HepG2 (cell line): ENCODE measurements at regions not wholly inside any gene's neighbourhood (a gene's known extent, or its start where the extent isn't known, plus 50 kb on each side); places are given as distances from the start of the nearest gene placed in this dataset.

Source experiments
- ATAC-seq: fragments of 200-7000 bp; cut with Tn5 transposase; 3 replicates; pipeline ENCODE4 v1.9.1; 2020; ENCODE audit warnings: mild to moderate bottlenecking, moderate library complexity
- BruUV-seq: library from RNA; stranded (reverse); fragments of 400-500 nt; replicated peaks from 2 replicates; lab custom pipeline; 2021; lab: Mats Ljungman, UMichigan
- CTCF ChIA-PET: fragments of 300-600 bp; formaldehyde crosslinking; extraction: SDS; loops from one replicate; lab custom pipeline; 2021; ENCODE audit warnings: low total read pairs, inconsistent platforms, low intra/inter-chr PET ratio; lab: Yijun Ruan, JAX
- POLR2A ChIA-PET: fragments of 350-600 bp; sonication (Branson Sonifier 250); formaldehyde crosslinking; loops from one replicate; lab custom pipeline; 2020; ENCODE audit warnings: antibody characterized with exemption, inconsistent platforms; lab: Yijun Ruan, JAX
- DNase-seq: peaks from one replicate; pipeline ENCODE4 v3.0.0-alpha.2; 2015; ENCODE audit warnings: low spot score
- FAIRE-seq: peaks from 3 replicates; lab custom pipeline; 2011; peaks lifted over from hg19 to GRCh38; lab: Jason Lieb, UNC
- H2AFZ ChIP-seq: one replicate; pipeline ENCODE4 v1.6.1; 2011; ENCODE audit warnings: low read length, inconsistent platforms
- H3K27ac ChIP-seq: fragments of 300-600 bp; 3 replicates; pipeline ENCODE4 v1.8.0; 2011; ENCODE audit warnings: mixed run types, mild to moderate bottlenecking, mixed read lengths, low read length, inconsistent platforms; ENCODE audit not compliant: insufficient read depth; ENCODE audit errors: extremely low read length
- H3K27me3 ChIP-seq, 2 experiments: fragments of 200-600 bp in 1 of 2; 2 replicates in 1 of 2; 3 replicates in 1 of 2; pipeline versions ENCODE4 v1.6.0 to v1.8.0; 2011; ENCODE audit warnings: low read length in 2 of 2, mild to moderate bottlenecking in 2 of 2, moderate library complexity in 2 of 2, inconsistent platforms in 1 of 2; ENCODE audit not compliant: insufficient read depth in 2 of 2, control insufficient read depth in 1 of 2
- H3K36me3 ChIP-seq, 2 experiments: fragments of 200-600 bp in 1 of 2; replicated peaks in 1 of 2; 2 replicates in 1 of 2; 3 replicates in 1 of 2; pipeline versions ENCODE4 v1.5.1 to v1.8.0; 2011; ENCODE audit warnings: low read length in 2 of 2, inconsistent platforms in 1 of 2; ENCODE audit not compliant: insufficient read depth in 2 of 2, control insufficient read depth in 1 of 2
- H3K4me1 ChIP-seq: 2 replicates; pipeline ENCODE4 v1.5.1; 2012; ENCODE audit warnings: low read length, inconsistent platforms; ENCODE audit not compliant: insufficient read depth
- H3K4me2 ChIP-seq: 2 replicates; pipeline ENCODE4 v1.6.0; 2011; ENCODE audit warnings: low read depth, low read length, inconsistent platforms
- H3K4me3 ChIP-seq, 3 experiments: fragments of 200-600 bp in 1 of 3; sonication (generic), shearing (Covaris generic) in 1 of 3; replicated peaks in 1 of 3; 2 replicates each; pipeline ENCODE4 v1.5.1; 2011 to 2016; ENCODE audit warnings: low read length in 3 of 3, inconsistent platforms in 2 of 3, low read depth in 2 of 3, mild to moderate bottlenecking in 2 of 3, control low read depth in 1 of 3, mixed read lengths in 1 of 3; ENCODE audit not compliant: insufficient read depth in 1 of 3
- H3K79me2 ChIP-seq: one replicate; pipeline ENCODE4 v1.6.1; 2011; ENCODE audit warnings: low read length, inconsistent platforms; ENCODE audit not compliant: insufficient read depth
- H3K9ac ChIP-seq: 2 replicates; pipeline ENCODE4 v1.6.0; 2011; ENCODE audit warnings: mild to moderate bottlenecking, low read depth, low read length, inconsistent platforms; ENCODE audit not compliant: insufficient read depth
- H3K9me3 ChIP-seq: 2 replicates; pipeline ENCODE4 v1.5.1; 2012; ENCODE audit warnings: mild to moderate bottlenecking, low read length
- H4K20me1 ChIP-seq: 2 replicates; pipeline ENCODE4 v1.6.0; 2011; ENCODE audit warnings: inconsistent platforms, mild to moderate bottlenecking, low read length, moderate library complexity; ENCODE audit not compliant: insufficient read depth
- BCL6 ChIP-seq: IDR thresholded peaks from 2 replicates; pipeline ENCODE4 v1.6.1; 2016; ENCODE audit warnings: missing genetic modification reagents, missing compliant biosample characterization
- FOXC1 ChIP-seq: sonication (generic); formaldehyde crosslinking; IDR thresholded peaks from 2 replicates; pipeline ENCODE4 v1.8.0; 2022; ENCODE audit warnings: mild to moderate bottlenecking, missing genetic modification reagents, borderline replicate concordance
- JUN ChIP-seq: sonication (generic); formaldehyde crosslinking; IDR thresholded peaks from 2 replicates; pipeline ENCODE4 v1.4.0; 2020; ENCODE audit warnings: mild to moderate bottlenecking, missing genetic modification reagents
- KAT8 ChIP-seq: IDR thresholded peaks from 2 replicates; pipeline ENCODE4 v1.6.1; 2016; ENCODE audit warnings: missing genetic modification reagents, missing compliant biosample characterization
- MTA3 ChIP-seq: sonication (generic); formaldehyde crosslinking; IDR thresholded peaks from 2 replicates; pipeline ENCODE4 v1.4.0; 2020; ENCODE audit warnings: missing genetic modification reagents
- MTF1 ChIP-seq: sonication (generic); formaldehyde crosslinking; IDR thresholded peaks from 2 replicates; pipeline ENCODE4 v1.5.0; 2020; ENCODE audit warnings: missing genetic modification reagents
- REST ChIP-seq, 2 experiments: IDR thresholded peaks; 2 replicates each; pipeline ENCODE4 v1.6.1; 2011 to 2012; ENCODE audit warnings: low read length in 2 of 2, borderline replicate concordance in 1 of 2, low read depth in 1 of 2, mild to moderate bottlenecking in 1 of 2, moderate library complexity in 1 of 2
- TAF15 ChIP-seq: fragments of 200-400 bp; formaldehyde crosslinking; IDR thresholded peaks from one replicate; pipeline ENCODE4 v1.6.1; 2018; ENCODE audit warnings: mild to moderate bottlenecking, low read depth, low read length; ENCODE audit not compliant: poor library complexity, severe bottlenecking
- XRCC5 ChIP-seq: fragments of 200-400 bp; formaldehyde crosslinking; optimal IDR thresholded peaks from 2 replicates; pipeline ENCODE3; 2017; ENCODE audit warnings: mild to moderate bottlenecking, low read length
- ZBTB38 ChIP-seq: sonication (generic); formaldehyde crosslinking; IDR thresholded peaks from 2 replicates; pipeline ENCODE4 v1.5.1; 2020; ENCODE audit warnings: mild to moderate bottlenecking, missing genetic modification reagents
- ZBTB39 ChIP-seq: sonication (generic); formaldehyde crosslinking; IDR thresholded peaks from 2 replicates; pipeline ENCODE4 v1.5.0; 2020; ENCODE audit warnings: missing genetic modification reagents
- ZBTB42 ChIP-seq: sonication (generic); formaldehyde crosslinking; IDR thresholded peaks from 2 replicates; pipeline ENCODE4 v1.5.0; 2020; ENCODE audit warnings: mild to moderate bottlenecking, missing genetic modification reagents
- ZNF547 ChIP-seq: sonication (generic); formaldehyde crosslinking; IDR thresholded peaks from 2 replicates; pipeline ENCODE4 v1.5.1; 2020; ENCODE audit warnings: mild to moderate bottlenecking, missing genetic modification reagents
- ZSCAN5A ChIP-seq: sonication (generic); formaldehyde crosslinking; IDR thresholded peaks from 2 replicates; pipeline ENCODE4 v1.8.0; 2022; ENCODE audit warnings: mild to moderate bottlenecking, missing genetic modification reagents, borderline replicate concordance
- WGBS: methylation state at CpG from one replicate; pipeline ENCODE4 v1.1.6; 2017; ENCODE audit warnings: low lambda C conversion rate; 5-methylcytosine and 5-hydroxymethylcytosine counted together
- in situ Hi-C: cut with HindIII; loops from 2 replicates; pipeline ENCODE4 v1.10.0; 2017; ENCODE audit warnings: low pct_unique_long_range_greater_than_20kb; ENCODE audit not compliant: extremely low pct_ligation_motif_present
- intact Hi-C: fragments of 100-400 bp; cut with micrococcal nuclease; formaldehyde crosslinking; loops from one replicate; pipeline ENCODE4 v1.10.0; 2022; ENCODE audit not compliant: unreplicated experiment

GRCh38 chr10:25820472-25820871 lies 113.6 kb upstream of the MYO3A start (continued):
- TF ChIP-seq REST (IDR thresholded peaks at IDR 0.05; ENCODE audit: borderline replicate concordance in 1 of 2, low read depth in 1 of 2, low read length in 2 of 2): no peak
- TF ChIP-seq KAT8: no peak
- TF ChIP-seq ZSCAN5A (CRISPR knock-in tag): no peak
- TF ChIP-seq ZBTB38: no peak
- no peak for TF ChIP-seq MTF1
- TF ChIP-seq ZNF547 (CRISPR knock-in tag): no peak
- no peak for TF ChIP-seq JUN (CRISPR knock-in tag)
- TF ChIP-seq ZBTB42 (CRISPR knock-in tag): no peak
- TF ChIP-seq XRCC5: no peak
- TF ChIP-seq, all 625 proteins: peak for 0

GRCh38 chr10:25820874-25821273 lies 113.2 kb upstream of the MYO3A start:
- H3K4me2 ChIP-seq: no peak overlapping the region
- no peaks in the 10 kb centered on the region for H4K20me1 ChIP-seq
- 5% methylated on average over 6 of the region's 8 CpGs for WGBS
- H3K79me2 ChIP-seq: no peaks in the 10 kb centered on the region
- in situ Hi-C loops: no loop called here
- H3K27me3 ChIP-seq: peaks cover 0 to 4% of the 10 kb centered on the region in 2 experiments; a peak in 1 of 5 replicates
- no peaks in the 10 kb centered on the region for H3K36me3 ChIP-seq
- no peak overlapping the region for H3K4me3 ChIP-seq
- CTCF ChIA-PET: no interaction called here
- no peaks in the 10 kb centered on the region for H3K9me3 ChIP-seq
- intact Hi-C loops: no loop called here
- no peak overlapping the region for H3K9ac ChIP-seq
- no peaks in the 10 kb centered on the region for H3K4me1 ChIP-seq
- H3K27ac ChIP-seq: no peak overlapping the region
- H2AFZ ChIP-seq: no peak overlapping the region
- POLR2A ChIA-PET: no interaction called here
- ATAC-seq (no peak), FAIRE-seq (no peak), DNase-seq (no peak)
- BruUV-seq: no TSS peak
- no peak for TF ChIP-seq FOXC1 (CRISPR knock-in tag)
- TF ChIP-seq TAF15: no peak
- TF ChIP-seq ZBTB38: no peak
- no peak for TF ChIP-seq ZBTB39 (CRISPR knock-in tag)
- no peak for TF ChIP-seq BCL6 (CRISPR knock-in tag)
- no peak for TF ChIP-seq MTA3
